GM11168 (cell line): ENCODE measurements at regions not wholly inside any gene's neighbourhood (a gene's known extent, or its start where the extent isn't known, plus 50 kb on each side); places are given as distances from the start of the nearest gene placed in this dataset.

ENCODE experiments used
- in situ Hi-C: fragments of 300-500 bp; cut with MboI; formaldehyde crosslinking; loops from one replicate; pipeline ENCODE4 v1.12.0; 2022; ENCODE audit warnings: low sequenced_read_pairs; ENCODE audit not compliant: unreplicated experiment

DNA sequence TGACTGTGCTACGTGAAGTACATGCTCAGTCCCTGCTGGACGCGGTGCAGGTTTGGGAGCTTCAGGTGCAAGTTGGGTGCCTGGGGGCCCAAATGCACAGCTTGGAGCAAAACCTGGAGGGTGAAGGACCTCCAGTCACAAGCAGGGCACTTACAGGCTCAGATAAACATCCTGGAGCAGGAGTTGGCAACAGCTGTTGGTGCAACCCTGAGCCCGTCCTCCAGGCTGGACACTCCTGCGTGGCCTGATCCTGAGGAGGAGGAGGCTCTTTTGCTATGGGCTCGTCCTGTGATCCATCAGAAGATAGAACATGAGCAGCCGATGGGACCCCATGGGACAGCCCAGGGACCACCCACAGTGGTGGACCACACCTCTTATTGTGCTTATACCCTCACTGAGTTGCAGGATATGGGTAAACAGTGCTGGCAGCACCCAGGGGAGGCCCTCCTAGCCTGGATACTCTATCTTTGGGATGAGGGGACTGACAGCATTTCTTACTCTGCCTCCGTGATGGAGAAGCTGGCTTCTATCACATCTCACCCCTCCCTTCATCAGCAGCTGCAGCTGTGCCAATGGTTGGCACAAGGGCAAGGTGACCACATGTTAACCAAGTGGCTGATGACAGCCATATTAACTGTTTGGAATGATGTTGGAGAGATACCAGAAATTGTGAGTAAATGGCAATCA, 301.6 kb downstream of the ZPLD1 start:
- in situ Hi-C loops: no loop called here

- in situ Hi-C loops: no loop called here
These were observed 302.1 kb downstream of the ZPLD1 start for GRCh38 chr3:102736975-102737304.

DNA sequence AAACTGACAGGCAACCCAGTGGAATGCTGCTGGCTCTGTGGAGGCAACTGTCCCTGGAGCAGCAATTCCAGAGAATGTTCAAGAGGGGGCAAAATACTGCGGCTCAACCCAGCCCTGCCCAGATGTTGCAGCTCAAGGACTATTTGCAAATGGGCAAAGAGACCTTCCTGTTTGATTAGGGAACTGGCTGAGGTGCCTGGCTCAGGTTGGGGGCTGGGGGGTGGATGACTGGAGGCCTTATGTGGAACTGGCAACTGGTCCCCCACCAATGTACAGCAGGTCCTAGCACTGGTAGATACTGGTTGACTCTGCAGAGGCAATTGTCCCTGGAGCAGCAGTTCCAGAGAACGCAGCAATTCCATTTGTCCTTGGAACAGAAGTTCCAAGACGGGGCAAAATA, 302.5 kb downstream of the ZPLD1 start:
- in situ Hi-C loops: no loop called here

DNA sequence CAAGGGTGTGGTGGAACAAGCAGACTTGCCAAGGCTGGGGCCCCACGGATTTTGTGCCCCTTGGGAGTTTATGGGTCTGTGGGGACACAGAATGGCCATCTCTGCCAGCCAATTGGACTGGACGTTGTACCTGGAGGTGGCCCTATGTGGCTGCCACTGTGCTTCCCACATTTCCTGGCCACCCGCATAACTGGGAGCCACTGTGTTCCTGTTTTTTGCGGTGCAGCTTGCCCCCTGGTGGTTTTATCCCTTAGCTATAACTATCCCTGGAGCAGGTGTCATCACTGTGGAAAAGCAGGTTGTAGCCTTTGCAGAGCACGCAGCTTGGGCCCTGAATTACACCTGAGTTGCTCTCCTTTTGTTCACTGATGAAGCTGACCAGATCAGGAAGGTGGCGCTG, 306.3 kb downstream of the ZPLD1 start:
- in situ Hi-C loops: no loop called here

- in situ Hi-C loops: no loop called here
These were observed 306.9 kb downstream of the ZPLD1 start for GRCh38 chr3:102741694-102742093.

GRCh38 chr3:102745881-102746280, 311.1 kb downstream of the ZPLD1 start:
- in situ Hi-C loops: no loop called here

- in situ Hi-C loops: no loop called here
These were observed 312.8 kb downstream of the ZPLD1 start for GRCh38 chr3:102747611-102748010.

DNA sequence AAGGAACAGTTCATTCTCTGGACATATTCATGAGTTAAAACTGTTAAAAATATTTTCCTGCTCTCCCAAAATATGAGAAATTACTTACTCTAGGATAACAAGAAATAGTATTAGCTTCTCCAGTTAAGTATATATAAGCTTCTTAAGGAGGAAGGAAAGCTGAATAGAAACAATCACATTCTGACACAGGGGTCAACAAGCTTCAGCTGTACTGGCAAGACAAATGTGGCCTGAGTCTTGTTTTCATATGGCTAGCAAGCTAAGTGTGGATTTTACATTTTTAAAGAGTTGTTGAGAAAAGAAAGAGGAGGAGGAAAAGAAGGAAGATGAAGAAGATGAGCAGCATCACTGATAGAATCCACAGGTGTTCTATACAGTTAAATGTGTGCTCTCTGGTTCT, 313.8 kb downstream of the ZPLD1 start:
- in situ Hi-C loops: no loop called here

DNA sequence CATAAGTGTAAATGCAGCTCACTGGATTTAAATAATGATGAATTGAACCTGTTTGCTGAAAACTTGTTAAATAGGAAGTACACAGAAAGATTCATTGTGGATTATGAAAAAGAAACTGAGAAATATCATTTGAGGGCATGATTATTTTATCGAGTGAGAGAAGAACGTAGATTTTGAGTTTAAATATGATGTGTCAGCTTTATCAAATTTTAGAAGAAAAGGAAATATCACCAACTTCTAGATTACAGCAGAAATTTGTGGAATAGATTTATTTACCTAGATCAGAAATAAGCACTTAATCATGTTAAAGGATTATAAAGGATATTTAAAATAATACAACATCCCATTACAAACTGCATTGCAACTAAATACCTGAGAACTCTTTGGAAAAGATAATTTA, 315.5 kb downstream of the ZPLD1 start:
- in situ Hi-C loops: no loop called here

- in situ Hi-C loops: no loop called here
These were observed 319.1 kb downstream of the ZPLD1 start for GRCh38 chr3:102753901-102754300.

GRCh38 chr3:102756706-102757105, 321.9 kb downstream of the ZPLD1 start:
- in situ Hi-C loops: no loop called here

DNA sequence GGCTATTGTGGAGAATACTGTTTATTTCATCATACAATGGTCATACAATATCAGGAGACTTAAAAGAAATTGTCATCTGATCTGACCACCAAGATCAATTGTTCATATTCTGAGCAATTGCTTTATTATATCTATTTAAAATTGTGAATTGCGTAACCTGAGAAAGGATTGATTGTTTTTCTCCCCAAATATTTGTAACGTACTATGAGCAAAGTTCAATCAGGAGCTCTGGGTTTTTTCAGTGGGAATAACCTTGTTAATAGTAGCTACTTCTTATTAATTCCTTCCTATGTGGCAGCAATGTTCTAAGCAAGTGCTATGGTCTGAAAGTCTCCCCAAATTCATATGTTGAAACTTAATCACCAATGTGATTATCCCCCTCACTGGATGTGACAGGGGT, 323.1 kb downstream of the ZPLD1 start:
- in situ Hi-C loops: no loop called here

DNA sequence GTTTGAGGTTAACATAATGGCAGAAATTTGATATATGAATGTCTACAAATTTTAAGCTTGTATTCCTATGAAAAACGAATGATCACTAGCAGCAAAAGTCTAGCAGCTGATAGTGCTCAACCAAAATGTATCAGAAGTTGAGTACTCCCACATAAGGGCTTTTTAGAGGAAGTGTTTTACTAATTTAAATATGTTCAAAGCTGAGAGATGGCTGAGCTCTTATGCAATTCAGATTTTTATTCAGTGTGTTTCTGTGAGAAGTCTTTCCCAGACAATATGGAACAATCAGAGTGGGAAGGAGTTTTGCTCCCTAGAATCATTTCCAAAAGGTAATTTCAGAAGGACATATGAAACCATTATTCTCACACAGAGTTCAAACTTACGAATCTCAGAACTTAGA, 327.0 kb downstream of the ZPLD1 start:
- in situ Hi-C loops: no loop called here

DNA sequence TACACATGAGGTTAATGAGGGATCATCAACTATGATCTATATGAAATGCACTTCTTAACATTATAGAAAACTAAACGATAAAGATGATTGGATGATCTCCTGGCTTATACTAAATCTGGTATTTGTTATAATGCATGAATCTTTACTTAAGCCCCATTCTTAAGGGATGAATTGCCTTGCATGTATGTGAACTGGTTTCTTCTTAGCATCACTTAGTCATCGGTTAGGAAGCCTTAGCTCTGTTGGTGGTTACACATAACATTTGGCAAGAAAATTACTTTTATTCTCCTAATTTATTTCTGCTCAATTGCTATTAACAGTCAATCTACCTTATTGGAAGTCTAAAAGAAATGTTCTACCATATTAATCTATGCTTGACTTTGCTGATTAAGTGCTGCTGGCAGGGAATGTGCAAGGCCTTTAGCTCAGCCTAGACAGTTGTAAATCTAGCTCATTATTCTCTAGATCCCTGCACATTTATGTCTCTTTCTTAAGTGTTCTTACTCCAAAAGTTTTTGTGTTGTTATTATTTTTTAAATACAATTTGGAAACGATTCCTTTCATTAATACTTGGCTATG, 356.0 kb downstream of the ZPLD1 start:
- in situ Hi-C loops: no loop called here

DNA sequence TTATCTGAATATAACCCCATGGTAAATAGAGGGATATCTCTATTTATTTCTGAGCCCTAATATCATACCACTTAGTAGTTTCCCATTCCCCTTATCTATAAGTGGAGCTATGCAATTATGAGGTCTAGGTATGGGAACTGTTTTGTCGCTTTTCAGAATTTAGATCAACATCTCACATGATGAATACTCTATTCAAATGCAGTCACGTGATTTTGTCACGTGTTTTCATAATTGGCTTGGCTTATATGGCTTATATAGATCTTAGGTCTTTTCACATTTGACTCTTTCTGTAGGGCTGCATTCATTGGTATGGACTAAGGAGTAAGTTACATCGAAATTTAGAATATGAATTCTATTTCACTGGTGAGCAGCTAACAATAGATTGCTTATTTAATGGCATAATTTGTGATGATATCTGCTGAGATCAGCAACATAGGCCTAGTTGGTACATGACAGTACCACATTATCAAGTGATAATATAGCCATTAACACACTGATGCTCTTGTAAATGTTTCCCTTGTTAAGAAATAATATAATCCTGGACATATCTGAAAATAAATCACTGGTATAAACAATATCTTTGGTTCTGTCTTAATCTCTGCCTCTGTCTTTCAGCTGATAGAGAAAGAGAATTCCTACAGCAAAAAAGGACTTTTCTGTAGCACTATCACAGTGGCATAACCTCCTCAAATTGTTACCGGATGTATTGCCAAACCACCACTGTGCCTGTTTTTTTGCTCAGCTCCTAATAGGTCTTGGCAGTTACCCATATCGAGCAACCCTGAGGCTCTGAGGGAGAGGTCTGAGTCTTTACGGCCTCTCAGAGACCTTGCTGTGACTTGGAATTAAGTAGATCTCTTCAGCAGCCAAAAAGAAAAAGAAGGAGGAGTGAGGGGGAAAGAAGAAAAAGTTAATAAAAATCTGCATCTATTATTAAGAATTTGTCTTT, 357.1 kb downstream of the ZPLD1 start:
- in situ Hi-C loops: no loop called here

GRCh38 chr3:102796804-102797203, 362.0 kb downstream of the ZPLD1 start:
- in situ Hi-C loops: no loop called here

GRCh38 chr3:102802819-102803420, 368.1 kb downstream of the ZPLD1 start:
- in situ Hi-C loops: no loop called here

DNA sequence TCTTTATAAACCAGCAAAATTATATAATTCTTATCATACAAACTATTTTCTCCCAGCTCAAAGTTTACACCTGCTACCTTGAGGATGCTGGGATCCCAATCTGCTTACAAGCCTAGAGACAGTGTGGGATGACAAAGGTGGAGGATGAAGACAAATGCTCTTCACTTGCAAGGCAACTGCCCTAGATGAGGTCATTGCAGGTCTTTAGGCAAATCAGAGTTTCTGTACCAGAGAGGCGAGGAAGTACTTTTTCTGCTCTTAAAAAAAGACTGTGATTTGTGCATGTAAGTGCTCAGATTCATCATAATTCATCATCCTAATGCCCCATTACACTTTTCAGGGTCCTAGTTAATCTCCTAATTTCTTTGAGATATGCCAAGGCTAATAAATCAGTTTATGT, 376.1 kb downstream of the ZPLD1 start:
- in situ Hi-C loops: no loop called here

DNA sequence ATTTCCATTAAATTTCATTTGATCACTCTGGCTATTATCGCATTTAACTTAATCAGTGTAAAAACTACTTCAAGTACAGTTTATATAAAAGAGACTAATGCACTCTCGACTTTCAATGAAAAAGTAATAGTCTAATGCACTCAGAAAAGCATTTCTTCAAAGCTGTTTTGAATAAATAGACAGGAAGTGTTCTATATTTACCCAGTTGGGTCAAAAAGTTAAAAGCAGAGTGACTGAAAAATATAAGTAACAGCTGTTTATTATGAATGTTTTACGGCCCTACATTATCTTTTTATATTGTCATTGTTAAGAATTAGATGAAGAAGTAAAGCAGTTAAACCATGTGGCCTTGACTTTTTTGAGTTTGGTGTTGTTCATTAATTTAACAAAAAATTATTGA, 391.8 kb downstream of the ZPLD1 start:
- in situ Hi-C loops: no loop called here

- in situ Hi-C loops: no loop called here
These were observed 392.6 kb downstream of the ZPLD1 start for GRCh38 chr3:102827386-102827785.

- in situ Hi-C loops: no loop called here
These were observed 395.6 kb downstream of the ZPLD1 start for GRCh38 chr3:102830415-102830814.
